GM12878 (cell line): ENCODE measurements at regions not wholly inside any gene's neighbourhood (a gene's known extent, or its start where the extent isn't known, plus 50 kb on each side); places are given as distances from the start of the nearest gene placed in this dataset.

Experiments
- ATAC-seq: fragments of 200-7000 bp; cut with Tn5 transposase; 3 replicates; pipeline ENCODE4 v1.9.1; 2020; ENCODE audit warnings: mild to moderate bottlenecking, moderate library complexity
- BruUV-seq: library from RNA; stranded (reverse); fragments of 400-500 nt; replicated peaks from 2 replicates; lab custom pipeline; 2021; lab: Mats Ljungman, UMichigan
- CTCF ChIA-PET: fragments of 300-600 bp; sonication (Branson Sonifier 250); formaldehyde crosslinking; extraction: SDS; loops from one replicate; lab custom pipeline; 2021; ENCODE audit warnings: inconsistent platforms; lab: Yijun Ruan, JAX
- POLR2A ChIA-PET: fragments of 350-600 bp; formaldehyde crosslinking; extraction: SDS; loops from one replicate; lab custom pipeline; 2021; ENCODE audit warnings: inconsistent platforms; lab: Charles Lee
- RAD21 ChIA-PET: fragments of 300-600 bp; sonication (Branson Sonifier 250); formaldehyde crosslinking; loops from one replicate; lab custom pipeline; 2023; ENCODE audit warnings: antibody characterized with exemption; ENCODE audit not compliant: unreplicated experiment; lab: Charles Lee
- SMC1A ChIA-PET: fragments of 300-600 bp; sonication (Branson Sonifier 250); formaldehyde crosslinking; loops from one replicate; lab custom pipeline; 2023; ENCODE audit not compliant: unreplicated experiment, uncharacterized antibody; lab: Charles Lee
- DNase-seq: peaks from one replicate; pipeline ENCODE4 v3.0.0-alpha.2; 2011; ENCODE audit warnings: low read depth, low spot score
- FAIRE-seq: peaks from 3 replicates; lab custom pipeline; 2011; peaks lifted over from hg19 to GRCh38; lab: Jason Lieb, UNC
- H2AFZ ChIP-seq: 2 replicates; pipeline ENCODE4 v1.6.0; 2011; ENCODE audit warnings: low read depth, low read length, control low read depth; ENCODE audit not compliant: control insufficient read depth
- H3K27ac ChIP-seq: 2 replicates; pipeline ENCODE4 v1.5.1; 2011; ENCODE audit warnings: control low read depth; ENCODE audit not compliant: control insufficient read depth, insufficient read depth
- H3K27me3 ChIP-seq, 2 experiments: replicated peaks in 1 of 2; 2 replicates each; pipeline versions ENCODE4 v1.6.0 to v1.6.1; 2011; ENCODE audit warnings: low read length in 1 of 2; ENCODE audit not compliant: control insufficient read depth in 2 of 2, insufficient read depth in 2 of 2
- H3K36me3 ChIP-seq, 2 experiments: 2 replicates each; pipeline ENCODE4 v1.5.1; 2011; ENCODE audit warnings: low read length in 1 of 2; ENCODE audit not compliant: control insufficient read depth in 2 of 2, insufficient read depth in 2 of 2
- H3K4me1 ChIP-seq: 2 replicates; pipeline ENCODE4 v1.6.1; 2011; ENCODE audit warnings: mild to moderate bottlenecking, low read length, moderate library complexity, mixed read lengths; ENCODE audit not compliant: control insufficient read depth, insufficient read depth
- H3K4me2 ChIP-seq: 2 replicates; pipeline ENCODE4 v1.6.0; 2011; ENCODE audit warnings: control low read depth; ENCODE audit not compliant: control insufficient read depth, insufficient read depth
- H3K4me3 ChIP-seq: fragments of 200-600 bp; sonication (generic); 2 replicates; pipeline ENCODE4 v1.5.1; 2016
- H3K79me2 ChIP-seq: 2 replicates; pipeline ENCODE4 v1.6.0; 2011; ENCODE audit warnings: low read length; ENCODE audit not compliant: control insufficient read depth, insufficient read depth
- H3K9ac ChIP-seq: 2 replicates; pipeline ENCODE4 v1.8.0; 2011; ENCODE audit warnings: low read length, control low read depth, mixed read lengths; ENCODE audit not compliant: control insufficient read depth, insufficient read depth
- H3K9me3 ChIP-seq: replicated peaks from 3 replicates; pipeline ENCODE4 v1.5.1; 2011; ENCODE audit warnings: mild to moderate bottlenecking, low read length; ENCODE audit not compliant: control insufficient read depth, insufficient read depth
- H4K20me1 ChIP-seq: 2 replicates; pipeline ENCODE4 v1.6.0; 2011; ENCODE audit not compliant: control insufficient read depth, insufficient read depth
- ASH2L ChIP-seq: fragments of 300-600, 200-600 bp; sonication (generic); IDR thresholded peaks from 2 replicates; pipeline ENCODE4 v1.6.1; 2017; ENCODE audit warnings: low read depth, mild to moderate bottlenecking, borderline replicate concordance
- CEBPB ChIP-seq, 2 experiments: fragments of 150-350 bp in 1 of 2; IDR thresholded peaks; 2 replicates each; pipeline ENCODE4 v1.6.1; 2012 to 2014; ENCODE audit warnings: low read depth in 2 of 2, low read length in 2 of 2, borderline replicate concordance in 1 of 2, inconsistent platforms in 1 of 2
- CHD2 ChIP-seq: IDR thresholded peaks from 2 replicates; pipeline ENCODE4 v1.6.1; 2011; ENCODE audit warnings: low read depth, low read length, improper control_type of control experiment, borderline replicate concordance
- GABPA ChIP-seq: IDR thresholded peaks from 2 replicates; pipeline ENCODE4 v1.6.1; 2014; ENCODE audit warnings: antibody characterized with exemption, low read depth, mild to moderate bottlenecking, inconsistent platforms
- NFYA ChIP-seq: IDR thresholded peaks from 2 replicates; pipeline ENCODE4 v1.6.1; 2011; ENCODE audit warnings: low read depth, mild to moderate bottlenecking, low read length, improper control_type of control experiment, borderline replicate concordance
- NR2C2 ChIP-seq: IDR thresholded peaks from 2 replicates; pipeline ENCODE4 v1.6.1; 2011; ENCODE audit warnings: borderline replicate concordance, low read depth; ENCODE audit not compliant: control insufficient read depth, insufficient read length
- PML ChIP-seq: IDR thresholded peaks from 2 replicates; pipeline ENCODE4 v1.6.1; 2012; ENCODE audit warnings: low read length, inconsistent platforms
- POLR2AphosphoS5 ChIP-seq: IDR thresholded peaks from 2 replicates; pipeline ENCODE4 v1.6.1; 2011; ENCODE audit warnings: mild to moderate bottlenecking, low read length, inconsistent platforms
- RAD21 ChIP-seq: IDR thresholded peaks from 2 replicates; pipeline ENCODE4 v1.6.1; 2011; ENCODE audit warnings: mild to moderate bottlenecking, low read depth, low read length, moderate library complexity; ENCODE audit not compliant: insufficient read depth
- SIN3A ChIP-seq: IDR thresholded peaks from 2 replicates; pipeline ENCODE4 v1.6.1; 2012; ENCODE audit warnings: low read depth, low read length, improper control_type of control experiment
- SMARCA5 ChIP-seq: fragments of 450-650 bp; IDR thresholded peaks from 2 replicates; pipeline ENCODE4 v1.6.1; 2017; ENCODE audit warnings: mild to moderate bottlenecking
- TCF12 ChIP-seq: IDR thresholded peaks from 2 replicates; pipeline ENCODE4 v1.6.1; 2011; ENCODE audit warnings: low read depth, mild to moderate bottlenecking, low read length
- YBX1 ChIP-seq: fragments of 450-650 bp; IDR thresholded peaks from 2 replicates; pipeline ENCODE4 v1.6.1; 2016; ENCODE audit warnings: antibody characterized with exemption
- ZNF24 ChIP-seq: fragments of 450-650 bp; IDR thresholded peaks from 2 replicates; pipeline ENCODE4 v1.6.1; 2017; ENCODE audit warnings: antibody characterized with exemption, mild to moderate bottlenecking
- ZNF274 ChIP-seq: IDR thresholded peaks from one replicate; pipeline ENCODE4 v1.8.0; 2011; ENCODE audit not compliant: insufficient read length, insufficient read depth
- WGBS: methylation state at CpG from one replicate; pipeline ENCODE4 v1.1.6; 2016; ENCODE audit warnings: low lambda C conversion rate; ENCODE audit not compliant: insufficient replicate concordance, insufficient coverage; ENCODE audit errors: missing lambda C conversion rate; 5-methylcytosine and 5-hydroxymethylcytosine counted together
- in situ Hi-C: fragments of 300-500 bp; cut with MboI; formaldehyde crosslinking; loops from 9 replicates; pipeline ENCODE4 v1.14.3; 2018; ENCODE audit warnings: mixed read lengths
- intact Hi-C: fragments of 100-400 bp; cut with micrococcal nuclease; formaldehyde crosslinking; loops from one replicate; pipeline ENCODE4 v1.14.2; 2022; ENCODE audit not compliant: unreplicated experiment
- TF ChIP-seq, protein P1 (sequence below): fragments of 450-650 bp; formaldehyde crosslinking; IDR thresholded peaks from 2 replicates; pipeline ENCODE4 v1.4.0; 2020; ENCODE audit warnings: mild to moderate bottlenecking, moderate library complexity
- TF ChIP-seq, protein P2 (sequence below): IDR thresholded peaks from 2 replicates; pipeline ENCODE4 v1.6.1; 2012; ENCODE audit warnings: improper control_type of control experiment, low read depth, low read length; ENCODE audit not compliant: insufficient replicate concordance

DNA sequence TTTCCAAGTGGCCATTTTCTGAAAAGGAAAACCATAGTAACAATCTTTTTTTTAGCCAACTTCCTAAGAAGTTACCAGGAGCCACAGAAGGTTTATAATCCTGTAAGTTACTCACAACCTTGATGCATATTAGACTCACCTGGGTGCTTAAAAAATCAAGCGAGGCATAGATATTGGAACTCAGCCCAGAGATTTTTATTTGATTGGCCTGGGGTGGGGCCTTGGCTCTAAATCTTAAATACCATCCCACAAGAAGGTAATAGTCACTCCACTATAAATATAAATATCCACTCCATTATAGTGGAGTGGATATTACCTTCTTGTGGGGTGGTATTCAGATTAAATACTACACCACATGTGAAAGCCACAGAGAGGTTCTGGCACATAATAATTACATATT lies 429.6 kb downstream of the RFC3 start (continued):
- TF ChIP-seq PML (no peak), RAD21 (no peak), SMARCA5 (no peak), ZNF24 (no peak), NR2C2 (no peak), SIN3A (no peak), POLR2AphosphoS5 (no peak)

DNA sequence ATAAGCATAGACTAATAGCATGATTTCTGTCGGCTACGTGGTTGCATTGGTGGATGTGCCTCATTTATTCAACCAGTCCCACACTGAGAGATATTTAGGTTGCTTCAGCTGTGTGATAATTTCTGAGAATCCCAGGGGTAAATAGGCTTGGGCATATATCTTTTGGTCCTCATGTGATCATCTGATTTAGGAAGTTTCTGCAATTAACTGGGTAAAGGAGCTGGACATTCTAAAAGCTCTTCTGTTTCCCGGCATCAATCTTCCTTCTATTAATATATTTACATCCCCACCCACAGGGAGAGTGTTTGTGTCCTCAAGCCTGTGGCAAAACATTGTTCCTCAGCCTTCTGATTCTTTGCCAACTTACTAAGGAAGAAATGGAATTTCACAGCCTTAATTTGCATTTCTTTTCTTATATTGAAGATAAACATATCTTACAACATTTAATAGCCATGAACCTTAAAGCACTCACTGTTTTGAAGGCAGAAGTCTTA lies 431.6 kb downstream of the RFC3 start:
- no peak for ATAC-seq
- RAD21 ChIA-PET = no interaction called here
- WGBS = 34% methylated on average over 3 of the region's 3 CpGs
- H3K9me3 ChIP-seq = no peaks in the 10 kb centered on the region
- no peak overlapping the region for H3K9ac ChIP-seq
- DNase-seq = no peak
- intact Hi-C loops (no loop called here), in situ Hi-C loops (no loop called here)
- no peak overlapping the region for H3K4me3 ChIP-seq
- no peak overlapping the region for H2AFZ ChIP-seq
- SMC1A ChIA-PET = interaction anchor here (0.6 kb wide), 1 partner anchor 374 kb away, joined by 3 read pairs; no protein-coding TSS in a partner anchor
- H4K20me1 ChIP-seq = no peaks in the 10 kb centered on the region
- H3K4me1 ChIP-seq = no peaks in the 10 kb centered on the region
- no peak overlapping the region for H3K4me2 ChIP-seq
- no peaks in the 10 kb centered on the region for H3K27me3 ChIP-seq
- H3K27ac ChIP-seq = no peak overlapping the region
- H3K79me2 ChIP-seq = no peaks in the 10 kb centered on the region
- no peak for FAIRE-seq
- POLR2A ChIA-PET = interaction anchor here (0.6 kb wide), 1 partner anchor 1909 kb away, joined by 3 read pairs; no protein-coding TSS in a partner anchor
- CTCF ChIA-PET = no interaction called here
- no TSS peak for BruUV-seq
- TF ChIP-seq ASH2L (no peak), ZNF24 (no peak), ZNF274 (no peak), CHD2 (no peak), NFYA (no peak), YBX1 (no peak), TCF12 (no peak), GABPA (no peak), CEBPB (IDR thresholded peaks at IDR 0.05; ENCODE audit: borderline replicate concordance in 1 of 2, low read depth in 2 of 2, low read length in 2 of 2) (no peak)
- TF ChIP-seq, protein P1, sequence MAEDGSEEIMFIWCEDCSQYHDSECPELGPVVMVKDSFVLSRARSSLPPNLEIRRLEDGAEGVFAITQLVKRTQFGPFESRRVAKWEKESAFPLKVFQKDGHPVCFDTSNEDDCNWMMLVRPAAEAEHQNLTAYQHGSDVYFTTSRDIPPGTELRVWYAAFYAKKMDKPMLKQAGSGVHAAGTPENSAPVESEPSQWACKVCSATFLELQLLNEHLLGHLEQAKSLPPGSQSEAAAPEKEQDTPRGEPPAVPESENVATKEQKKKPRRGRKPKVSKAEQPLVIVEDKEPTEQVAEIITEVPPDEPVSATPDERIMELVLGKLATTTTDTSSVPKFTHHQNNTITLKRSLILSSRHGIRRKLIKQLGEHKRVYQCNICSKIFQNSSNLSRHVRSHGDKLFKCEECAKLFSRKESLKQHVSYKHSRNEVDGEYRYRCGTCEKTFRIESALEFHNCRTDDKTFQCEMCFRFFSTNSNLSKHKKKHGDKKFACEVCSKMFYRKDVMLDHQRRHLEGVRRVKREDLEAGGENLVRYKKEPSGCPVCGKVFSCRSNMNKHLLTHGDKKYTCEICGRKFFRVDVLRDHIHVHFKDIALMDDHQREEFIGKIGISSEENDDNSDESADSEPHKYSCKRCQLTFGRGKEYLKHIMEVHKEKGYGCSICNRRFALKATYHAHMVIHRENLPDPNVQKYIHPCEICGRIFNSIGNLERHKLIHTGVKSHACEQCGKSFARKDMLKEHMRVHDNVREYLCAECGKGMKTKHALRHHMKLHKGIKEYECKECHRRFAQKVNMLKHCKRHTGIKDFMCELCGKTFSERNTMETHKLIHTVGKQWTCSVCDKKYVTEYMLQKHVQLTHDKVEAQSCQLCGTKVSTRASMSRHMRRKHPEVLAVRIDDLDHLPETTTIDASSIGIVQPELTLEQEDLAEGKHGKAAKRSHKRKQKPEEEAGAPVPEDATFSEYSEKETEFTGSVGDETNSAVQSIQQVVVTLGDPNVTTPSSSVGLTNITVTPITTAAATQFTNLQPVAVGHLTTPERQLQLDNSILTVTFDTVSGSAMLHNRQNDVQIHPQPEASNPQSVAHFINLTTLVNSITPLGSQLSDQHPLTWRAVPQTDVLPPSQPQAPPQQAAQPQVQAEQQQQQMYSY (CRISPR knock-in tag) = no peak
- TF ChIP-seq, protein P2, sequence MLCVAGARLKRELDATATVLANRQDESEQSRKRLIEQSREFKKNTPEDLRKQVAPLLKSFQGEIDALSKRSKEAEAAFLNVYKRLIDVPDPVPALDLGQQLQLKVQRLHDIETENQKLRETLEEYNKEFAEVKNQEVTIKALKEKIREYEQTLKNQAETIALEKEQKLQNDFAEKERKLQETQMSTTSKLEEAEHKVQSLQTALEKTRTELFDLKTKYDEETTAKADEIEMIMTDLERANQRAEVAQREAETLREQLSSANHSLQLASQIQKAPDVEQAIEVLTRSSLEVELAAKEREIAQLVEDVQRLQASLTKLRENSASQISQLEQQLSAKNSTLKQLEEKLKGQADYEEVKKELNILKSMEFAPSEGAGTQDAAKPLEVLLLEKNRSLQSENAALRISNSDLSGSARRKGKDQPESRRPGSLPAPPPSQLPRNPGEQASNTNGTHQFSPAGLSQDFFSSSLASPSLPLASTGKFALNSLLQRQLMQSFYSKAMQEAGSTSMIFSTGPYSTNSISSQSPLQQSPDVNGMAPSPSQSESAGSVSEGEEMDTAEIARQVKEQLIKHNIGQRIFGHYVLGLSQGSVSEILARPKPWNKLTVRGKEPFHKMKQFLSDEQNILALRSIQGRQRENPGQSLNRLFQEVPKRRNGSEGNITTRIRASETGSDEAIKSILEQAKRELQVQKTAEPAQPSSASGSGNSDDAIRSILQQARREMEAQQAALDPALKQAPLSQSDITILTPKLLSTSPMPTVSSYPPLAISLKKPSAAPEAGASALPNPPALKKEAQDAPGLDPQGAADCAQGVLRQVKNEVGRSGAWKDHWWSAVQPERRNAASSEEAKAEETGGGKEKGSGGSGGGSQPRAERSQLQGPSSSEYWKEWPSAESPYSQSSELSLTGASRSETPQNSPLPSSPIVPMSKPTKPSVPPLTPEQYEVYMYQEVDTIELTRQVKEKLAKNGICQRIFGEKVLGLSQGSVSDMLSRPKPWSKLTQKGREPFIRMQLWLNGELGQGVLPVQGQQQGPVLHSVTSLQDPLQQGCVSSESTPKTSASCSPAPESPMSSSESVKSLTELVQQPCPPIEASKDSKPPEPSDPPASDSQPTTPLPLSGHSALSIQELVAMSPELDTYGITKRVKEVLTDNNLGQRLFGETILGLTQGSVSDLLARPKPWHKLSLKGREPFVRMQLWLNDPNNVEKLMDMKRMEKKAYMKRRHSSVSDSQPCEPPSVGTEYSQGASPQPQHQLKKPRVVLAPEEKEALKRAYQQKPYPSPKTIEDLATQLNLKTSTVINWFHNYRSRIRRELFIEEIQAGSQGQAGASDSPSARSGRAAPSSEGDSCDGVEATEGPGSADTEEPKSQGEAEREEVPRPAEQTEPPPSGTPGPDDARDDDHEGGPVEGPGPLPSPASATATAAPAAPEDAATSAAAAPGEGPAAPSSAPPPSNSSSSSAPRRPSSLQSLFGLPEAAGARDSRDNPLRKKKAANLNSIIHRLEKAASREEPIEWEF = no peak
- no peaks in the 10 kb centered on the region for H3K36me3 ChIP-seq
